ENCODE measurements at regions not wholly inside any gene's neighbourhood (a gene's known extent, or its start where the extent isn't known, plus 50 kb on each side); places are given as distances from the start of the nearest gene placed in this dataset.

- TF ChIP-seq EP300 (IDR thresholded peaks at IDR 0.05; ENCODE audit: borderline replicate concordance in 1 of 2, low read depth in 1 of 2, low read length in 1 of 2) (no peak), MAX (IDR thresholded peaks at IDR 0.05; ENCODE audit: low read depth) (no peak), CTCF (IDR thresholded peaks at IDR 0.05) (no peak), RAD21 (IDR thresholded peaks at IDR 0.05; ENCODE audit: low read length) (no peak), FOXJ3 (CRISPR knock-in tag; IDR thresholded peaks at IDR 0.05) (no peak), TCF12 (IDR thresholded peaks at IDR 0.05) (no peak), USF2 (IDR thresholded peaks at IDR 0.05; ENCODE audit: borderline replicate concordance, low read depth, low read length) (no peak), FOXM1 (IDR thresholded peaks at IDR 0.05; ENCODE audit: low read depth) (no peak), SIN3A (IDR thresholded peaks at IDR 0.05; ENCODE audit: borderline replicate concordance, low read depth, low read length) (no peak), EZH2phosphoT487 (IDR thresholded peaks at IDR 0.05; ENCODE audit: borderline replicate concordance, low read depth) (no peak), MXI1 (IDR thresholded peaks at IDR 0.05; ENCODE audit: low read depth, low read length) (no peak)
Measured at GRCh38 chr2:72000110-72000509, 147.6 kb downstream of the CYP26B1 start.

Measured in SK-N-SH (cell line).